ENCODE measurements at regions not wholly inside any gene's neighbourhood (a gene's known extent, or its start where the extent isn't known, plus 50 kb on each side); places are given as distances from the start of the nearest gene placed in this dataset.

- DNase-seq: no peak
These were observed 883.0 kb upstream of the SEMA6A start for GRCh38 chr5:117457656-117458055.

GRCh38 chr5:117456866-117457470 lies 882.3 kb upstream of the SEMA6A start:
- DNase-seq: no peak

- DNase-seq: no peak
These were observed 880.9 kb upstream of the SEMA6A start for GRCh38 chr5:117455236-117456233.

- DNase-seq: peak; percentile 25 to 62
These were observed 880.1 kb upstream of the SEMA6A start for GRCh38 chr5:117454716-117455212.

GRCh38 chr5:117436846-117437245 lies 862.2 kb upstream of the SEMA6A start:
- DNase-seq: no peak

- DNase-seq: no peak
These were observed 860.6 kb upstream of the SEMA6A start for GRCh38 chr5:117435203-117435602.

- no peak for DNase-seq
These were observed 859.6 kb upstream of the SEMA6A start for GRCh38 chr5:117434254-117434653.

GRCh38 chr5:117433818-117434217 lies 859.2 kb upstream of the SEMA6A start:
- no peak for DNase-seq

- no peak for DNase-seq
These were observed 856.5 kb upstream of the SEMA6A start for GRCh38 chr5:117431091-117431490.

GRCh38 chr5:117425163-117425562 lies 850.5 kb upstream of the SEMA6A start:
- no peak for DNase-seq

GRCh38 chr5:117424559-117424958 lies 849.9 kb upstream of the SEMA6A start:
- no peak for DNase-seq

GRCh38 chr5:117417501-117417900 lies 842.9 kb upstream of the SEMA6A start:
- DNase-seq: no peak

GRCh38 chr5:117414926-117415325 lies 840.3 kb upstream of the SEMA6A start:
- DNase-seq: no peak

GRCh38 chr5:117411701-117412100 lies 837.1 kb upstream of the SEMA6A start:
- DNase-seq: no peak

GRCh38 chr5:117405197-117405596 lies 830.6 kb upstream of the SEMA6A start:
- no peak for DNase-seq

- no peak for DNase-seq
These were observed 820.0 kb upstream of the SEMA6A start for GRCh38 chr5:117394506-117395157.

GRCh38 chr5:117393125-117393524 lies 818.5 kb upstream of the SEMA6A start:
- DNase-seq: no peak

- no peak for DNase-seq
These were observed 805.7 kb upstream of the SEMA6A start for GRCh38 chr5:117380316-117380715.

GRCh38 chr5:117379521-117379920 lies 804.9 kb upstream of the SEMA6A start:
- DNase-seq: no peak

GRCh38 chr5:117376748-117377147 lies 802.1 kb upstream of the SEMA6A start:
- no peak for DNase-seq

- DNase-seq: no peak
These were observed 785.3 kb upstream of the SEMA6A start for GRCh38 chr5:117359895-117360294.

- DNase-seq: no peak
These were observed 783.3 kb upstream of the SEMA6A start for GRCh38 chr5:117357886-117358285.

GRCh38 chr5:117347280-117347679 lies 772.7 kb upstream of the SEMA6A start:
- DNase-seq: no peak

All from CD4-positive, alpha-beta T cell treated with Interferon alpha-2 for 1 hour (primary cell).